Smooth muscle cell (in vitro differentiated cells): ENCODE measurements at regions not wholly inside any gene's neighbourhood (a gene's known extent, or its start where the extent isn't known, plus 50 kb on each side); places are given as distances from the start of the nearest gene placed in this dataset.

ENCODE experiments used
- DNase-seq: peaks from one replicate; lab custom pipeline; 2025; ENCODE audit not compliant: unreplicated experiment; lab: John Stamatoyannopoulos, UW
- H2AFZ ChIP-seq: fragments of 200-600 bp; sonication (generic); 2 replicates; pipeline ENCODE4 v1.6.0; 2016; ENCODE audit warnings: antibody characterized with exemption, low read depth, mild to moderate bottlenecking
- H3F3A ChIP-seq: fragments of 200-600 bp; sonication (generic); 2 replicates; pipeline ENCODE4 v1.6.0; 2017; ENCODE audit warnings: antibody characterized with exemption, low read depth
- H3K27ac ChIP-seq: fragments of 200-600 bp; sonication (generic); 2 replicates; pipeline ENCODE4 v1.5.1; 2016; ENCODE audit warnings: low read depth, mild to moderate bottlenecking
- H3K27me3 ChIP-seq: fragments of 200-600 bp; sonication (generic); 2 replicates; pipeline ENCODE4 v1.6.1; 2016; ENCODE audit warnings: low read depth, mild to moderate bottlenecking
- H3K36me3 ChIP-seq: fragments of 200-600 bp; sonication (generic); 2 replicates; pipeline ENCODE4 v1.5.1; 2016; ENCODE audit warnings: low read depth
- H3K4me1 ChIP-seq: fragments of 200-600 bp; sonication (generic); 2 replicates; pipeline ENCODE4 v1.5.1; 2016; ENCODE audit warnings: low read depth
- H3K4me2 ChIP-seq: fragments of 200-600 bp; sonication (generic); 2 replicates; pipeline ENCODE4 v1.6.0; 2016; ENCODE audit warnings: mild to moderate bottlenecking
- H3K4me3 ChIP-seq: fragments of 200-600 bp; sonication (generic); 2 replicates; pipeline ENCODE4 v1.5.1; 2016; ENCODE audit warnings: mild to moderate bottlenecking
- H3K79me2 ChIP-seq: fragments of 200-600 bp; sonication (generic); 2 replicates; pipeline ENCODE4 v1.6.0; 2016; ENCODE audit warnings: low read depth, mild to moderate bottlenecking
- H3K9ac ChIP-seq: fragments of 200-600 bp; sonication (generic); 2 replicates; pipeline ENCODE4 v1.6.0; 2016; ENCODE audit warnings: low read depth
- H3K9me3 ChIP-seq: fragments of 200-600 bp; sonication (generic); replicated peaks from 2 replicates; pipeline ENCODE4 v1.5.1; 2016; ENCODE audit warnings: low read depth
- H4K20me1 ChIP-seq: fragments of 200-600 bp; sonication (generic); 2 replicates; pipeline ENCODE4 v1.6.0; 2016; ENCODE audit warnings: low read depth
- WGBS: methylation state at CpG from one replicate; pipeline ENCODE4 v1.1.7; 2016; ENCODE audit warnings: low lambda C conversion rate; 5-methylcytosine and 5-hydroxymethylcytosine counted together
- TF ChIP-seq, protein P1 (sequence below): fragments of 200-600 bp; sonication (generic); IDR thresholded peaks from 2 replicates; pipeline ENCODE4 v1.5.1; 2017; ENCODE audit warnings: borderline replicate concordance, mild to moderate bottlenecking, antibody characterized with exemption; ENCODE audit not compliant: insufficient read depth, poor library complexity, severe bottlenecking

DNA sequence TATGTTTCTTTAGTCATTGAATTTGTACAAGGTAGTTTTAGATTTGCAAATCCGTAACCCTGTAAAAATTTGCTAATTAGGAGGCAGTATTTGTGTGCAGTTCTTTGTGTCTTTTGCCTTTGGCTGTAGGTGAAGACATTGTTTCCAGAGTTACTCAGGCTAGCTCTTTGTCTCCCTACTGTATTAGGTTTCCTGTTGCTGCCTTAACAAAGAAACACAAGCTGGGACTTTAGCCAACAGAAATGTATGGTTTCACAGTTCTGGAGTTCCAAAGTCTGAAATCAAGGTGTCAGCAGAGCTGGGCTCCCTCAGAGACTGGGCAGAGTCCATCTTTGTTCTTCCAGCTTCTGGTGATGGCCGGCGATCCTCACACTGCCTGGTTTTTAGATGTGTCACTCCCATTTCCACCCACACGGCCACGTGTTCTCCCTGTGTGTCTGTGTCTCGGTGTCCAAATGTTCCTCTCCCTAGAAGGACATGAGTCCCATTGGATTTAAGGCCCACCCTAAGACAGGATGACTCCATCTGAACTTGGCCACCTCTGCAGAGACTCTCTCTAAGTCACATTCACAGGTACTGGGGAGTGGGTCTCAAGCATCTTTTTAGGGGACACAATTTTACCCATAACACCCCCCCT is 309.7 kb downstream of the GALR1 start:
- H2AFZ ChIP-seq: no peak overlapping the region
- TF ChIP-seq, protein P1, sequence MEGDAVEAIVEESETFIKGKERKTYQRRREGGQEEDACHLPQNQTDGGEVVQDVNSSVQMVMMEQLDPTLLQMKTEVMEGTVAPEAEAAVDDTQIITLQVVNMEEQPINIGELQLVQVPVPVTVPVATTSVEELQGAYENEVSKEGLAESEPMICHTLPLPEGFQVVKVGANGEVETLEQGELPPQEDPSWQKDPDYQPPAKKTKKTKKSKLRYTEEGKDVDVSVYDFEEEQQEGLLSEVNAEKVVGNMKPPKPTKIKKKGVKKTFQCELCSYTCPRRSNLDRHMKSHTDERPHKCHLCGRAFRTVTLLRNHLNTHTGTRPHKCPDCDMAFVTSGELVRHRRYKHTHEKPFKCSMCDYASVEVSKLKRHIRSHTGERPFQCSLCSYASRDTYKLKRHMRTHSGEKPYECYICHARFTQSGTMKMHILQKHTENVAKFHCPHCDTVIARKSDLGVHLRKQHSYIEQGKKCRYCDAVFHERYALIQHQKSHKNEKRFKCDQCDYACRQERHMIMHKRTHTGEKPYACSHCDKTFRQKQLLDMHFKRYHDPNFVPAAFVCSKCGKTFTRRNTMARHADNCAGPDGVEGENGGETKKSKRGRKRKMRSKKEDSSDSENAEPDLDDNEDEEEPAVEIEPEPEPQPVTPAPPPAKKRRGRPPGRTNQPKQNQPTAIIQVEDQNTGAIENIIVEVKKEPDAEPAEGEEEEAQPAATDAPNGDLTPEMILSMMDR: no peak
- no peaks in the 10 kb centered on the region for H3K79me2 ChIP-seq
- no peak overlapping the region for H3K9ac ChIP-seq
- H3K4me1 ChIP-seq: no peaks in the 10 kb centered on the region
- no peak overlapping the region for H3K4me2 ChIP-seq
- DNase-seq: no peak
- H3F3A ChIP-seq: no peaks in the 10 kb centered on the region
- H3K4me3 ChIP-seq: no peak overlapping the region
- no peak overlapping the region for H3K27ac ChIP-seq
- no peaks in the 10 kb centered on the region for H3K27me3 ChIP-seq
- no peaks in the 10 kb centered on the region for H3K36me3 ChIP-seq
- 89% methylated on average over 6 of the region's 6 CpGs for WGBS
- H3K9me3 ChIP-seq: no peaks in the 10 kb centered on the region
- H4K20me1 ChIP-seq: no peaks in the 10 kb centered on the region

DNA sequence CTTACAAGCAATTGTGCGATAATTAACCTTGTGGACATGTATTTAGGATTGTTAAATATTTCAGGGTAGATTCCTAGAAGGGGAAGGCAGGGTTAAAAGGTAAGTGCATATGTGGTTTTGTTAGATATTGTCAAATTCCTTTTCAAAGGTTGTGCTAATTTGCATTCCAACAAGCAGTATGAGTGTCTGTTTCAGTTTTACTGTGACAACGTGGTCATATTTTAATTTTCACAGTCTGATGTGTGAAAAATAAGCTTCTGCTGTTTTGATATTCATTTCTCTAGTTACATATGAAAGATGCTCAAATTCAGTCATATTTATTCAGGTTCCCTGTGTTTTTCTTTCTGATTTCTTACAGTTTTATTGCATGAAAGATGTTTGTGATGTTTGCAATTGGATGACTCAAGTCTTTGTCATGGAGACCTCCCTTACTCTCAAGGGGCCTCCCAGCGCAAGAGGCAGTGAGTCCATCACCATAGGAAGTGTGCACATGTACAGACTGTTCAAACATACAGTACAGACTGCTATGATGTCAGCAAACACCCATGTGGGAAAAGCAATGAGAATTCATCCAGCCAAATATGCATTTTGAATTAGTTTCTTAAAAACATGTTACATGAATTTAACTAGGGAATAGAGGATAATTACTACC is 310.8 kb downstream of the GALR1 start:
- 81% methylated on average over 3 of the region's 3 CpGs for WGBS
- no peak overlapping the region for H3K4me2 ChIP-seq
- no peaks in the 10 kb centered on the region for H3K36me3 ChIP-seq

DNA sequence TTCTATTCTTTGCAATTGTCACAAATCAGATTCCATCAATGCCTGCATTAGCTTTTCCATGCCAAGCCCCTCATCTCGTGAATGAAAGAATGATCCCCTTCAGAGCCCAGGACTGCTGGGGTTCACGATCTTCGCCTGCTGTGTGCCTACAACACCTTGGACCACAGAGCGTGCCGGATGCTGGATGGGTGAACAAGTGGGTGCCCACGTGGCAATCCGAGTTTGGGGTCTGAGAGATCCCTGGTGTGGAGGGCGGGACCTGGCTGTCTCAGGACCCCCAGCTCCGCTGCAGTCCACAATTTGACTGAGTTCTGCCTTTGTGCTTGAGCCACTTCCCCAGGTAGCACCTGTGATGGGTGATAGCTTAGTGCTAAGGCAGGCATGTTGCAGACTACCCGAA is 317.0 kb downstream of the GALR1 start:
- TF ChIP-seq, protein P1: no peak
- Histone ChIP-seq H3K4me1 (no peaks in the 10 kb centered on the region), H3K79me2 (no peaks in the 10 kb centered on the region), H3K4me3 (no peak overlapping the region), H3F3A (no peaks in the 10 kb centered on the region), H3K27ac (no peak overlapping the region), H3K9ac (no peak overlapping the region), H2AFZ (no peak overlapping the region), H3K4me2 (no peak overlapping the region), H3K36me3 (no peaks in the 10 kb centered on the region), H3K27me3 (no peaks in the 10 kb centered on the region), H4K20me1 (no peaks in the 10 kb centered on the region), H3K9me3 (no peaks in the 10 kb centered on the region)
- no peak for DNase-seq
- WGBS: 93% methylated on average over 10 of the region's 10 CpGs

More for the DNA sequence above, 310.8 kb downstream of the GALR1 start:
- no peaks in the 10 kb centered on the region for H3K9me3 ChIP-seq
- no peak overlapping the region for H3K4me3 ChIP-seq
- DNase-seq: no peak
- H3K4me1 ChIP-seq: no peaks in the 10 kb centered on the region
- TF ChIP-seq, protein P1: no peak
- no peaks in the 10 kb centered on the region for H4K20me1 ChIP-seq
- no peaks in the 10 kb centered on the region for H3F3A ChIP-seq
- H3K27me3 ChIP-seq: no peaks in the 10 kb centered on the region
- H3K9ac ChIP-seq: no peak overlapping the region
- no peaks in the 10 kb centered on the region for H3K79me2 ChIP-seq
- no peak overlapping the region for H3K27ac ChIP-seq
- no peak overlapping the region for H2AFZ ChIP-seq

DNA sequence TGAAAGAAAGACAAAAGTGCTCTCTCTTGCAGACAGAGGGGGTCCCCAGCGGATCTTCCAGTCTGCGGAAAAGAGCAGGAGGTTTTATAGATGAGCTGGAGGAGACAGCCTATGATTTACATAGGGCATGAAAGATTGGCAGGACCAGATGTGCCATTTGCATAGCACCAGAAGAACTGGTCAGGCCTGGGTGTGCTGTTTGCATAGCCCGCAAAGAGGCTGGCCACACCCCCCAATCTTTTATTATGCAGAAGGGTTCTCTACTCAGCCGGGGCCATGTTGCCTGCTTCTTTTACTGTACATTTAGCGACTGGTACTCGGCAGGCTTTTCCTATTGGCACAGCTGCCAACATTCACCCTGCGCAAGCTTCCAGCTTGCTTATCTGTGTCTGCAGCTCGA is 317.6 kb downstream of the GALR1 start:
- Histone ChIP-seq H3K4me1 (no peaks in the 10 kb centered on the region), H3K4me2 (no peak overlapping the region), H3K36me3 (no peaks in the 10 kb centered on the region), H3K27ac (no peak overlapping the region), H3K79me2 (no peaks in the 10 kb centered on the region), H3K27me3 (no peaks in the 10 kb centered on the region), H3F3A (no peaks in the 10 kb centered on the region), H4K20me1 (no peaks in the 10 kb centered on the region), H3K4me3 (no peak overlapping the region), H3K9me3 (no peaks in the 10 kb centered on the region), H2AFZ (no peak overlapping the region), H3K9ac (no peak overlapping the region)
- DNase-seq: no peak
- TF ChIP-seq, protein P1: no peak
- WGBS: 87% methylated on average over 8 of the region's 8 CpGs
